Thyroid gland (tissue), 4 donors: ENCODE measurements at regions not wholly inside any gene's neighbourhood (a gene's known extent, or its start where the extent isn't known, plus 50 kb on each side); places are given as distances from the start of the nearest gene placed in this dataset.

ENCODE experiments used
- DNase-seq, 2 donors: peaks; one replicate each; pipeline ENCODE4 v3.0.0-alpha.2; 2019
- H3K27ac ChIP-seq, 3 donors: fragments of 200-600 bp; sonication (generic); 1 replicate in 2 of 3; 2 replicates in 1 of 3; pipeline ENCODE4 v1.5.1; 2016 to 2019; ENCODE audit warnings: mild to moderate bottlenecking in 1 of 3, moderate library complexity in 1 of 3
- H3K27me3 ChIP-seq: fragments of 200-600 bp; sonication (generic); one replicate; pipeline ENCODE4 v1.5.1; 2019
- H3K36me3 ChIP-seq, 2 donors: fragments of 200-600 bp; sonication (generic); one replicate each; pipeline ENCODE4 v1.5.1; 2016 to 2019
- H3K4me1 ChIP-seq, 2 donors: fragments of 200-600 bp; sonication (generic); one replicate each; pipeline ENCODE4 v1.5.1; 2017 to 2019
- H3K4me3 ChIP-seq, 3 donors: fragments of 200-600 bp; sonication (generic); replicated peaks in 1 of 3; 1 replicate in 2 of 3; 2 replicates in 1 of 3; pipeline ENCODE4 v1.5.1; 2016; ENCODE audit warnings: mild to moderate bottlenecking in 1 of 3
- H3K9me3 ChIP-seq: fragments of 200-600 bp; sonication (generic); one replicate; pipeline ENCODE4 v1.5.1; 2017
- CTCF ChIP-seq, 6 experiments: fragments of 200-600 bp in 3 of 6; fragments of 450-650 bp in 3 of 6; sonication (generic) in 3 of 6; IDR thresholded peaks; one replicate each; pipeline ENCODE4 v1.5.1; 2016 to 2019; ENCODE audit warnings: antibody characterized with exemption in 6 of 6, mild to moderate bottlenecking in 2 of 6, inconsistent platforms in 1 of 6, moderate library complexity in 1 of 6
- POLR2A ChIP-seq, 2 donors: fragments of 450-650 bp; IDR thresholded peaks; one replicate each; pipeline ENCODE4 v1.6.1; 2017; ENCODE audit warnings: antibody characterized with exemption in 2 of 2, mild to moderate bottlenecking in 2 of 2, moderate library complexity in 1 of 2
- WGBS, 2 donors: methylation state at CpG; one replicate each; pipeline ENCODE4 v1.1.5; 2017; 5-methylcytosine and 5-hydroxymethylcytosine counted together
- intact Hi-C: fragments of 100-400 bp; cut with DNase I; formaldehyde crosslinking; loops from one replicate; pipeline ENCODE4 v1.15.1; 2023

- peak; percentile 1 to 2 for DNase-seq
- H3K36me3 ChIP-seq: no peaks in the 10 kb centered on the region
- 48 to 86% methylated on average over 2 of the region's 2 CpGs for whole genome bisulfite sequencing, 2 donors
- H3K4me1 ChIP-seq: no peaks in the 10 kb centered on the region
- TF ChIP-seq CTCF (IDR thresholded peaks at IDR 0.05) (no peak), POLR2A (IDR thresholded peaks at IDR 0.05) (no peak)
- H3K27me3 ChIP-seq: no peaks in the 10 kb centered on the region
- H3K4me3 ChIP-seq: no peak overlapping the region
- intact Hi-C loops: loop anchor here (10.0 kb wide), 1 partner anchor 62 kb away; no protein-coding TSS in a partner anchor
- H3K27ac ChIP-seq: no peak overlapping the region
- H3K9me3 ChIP-seq: no peaks in the 10 kb centered on the region
Measured at GRCh38 chrX:106302304-106302703, 134.2 kb downstream of the PWWP3B start.

- intact Hi-C loops: loop anchor here (10.0 kb wide), 1 partner anchor 58 kb away; no protein-coding TSS in a partner anchor
- H3K27me3 ChIP-seq: no peaks in the 10 kb centered on the region
- no peaks in the 10 kb centered on the region for H3K9me3 ChIP-seq
- WGBS, 2 donors: 92% methylated on average over 7 of the region's 7 CpGs
- H3K4me3 ChIP-seq: no peak overlapping the region
- no peaks in the 10 kb centered on the region for H3K36me3 ChIP-seq
- no peak for DNase-seq
- no peak for TF ChIP-seq CTCF (IDR thresholded peaks at IDR 0.05)
- TF ChIP-seq POLR2A (IDR thresholded peaks at IDR 0.05): no peak
- H3K27ac ChIP-seq: no peak overlapping the region
- no peaks in the 10 kb centered on the region for H3K4me1 ChIP-seq
Measured at GRCh38 chrX:106306391-106306947, 138.4 kb downstream of the PWWP3B start.

GRCh38 chrX:106323357-106323756 is 155.3 kb downstream of the PWWP3B start:
- TF ChIP-seq POLR2A (IDR thresholded peaks at IDR 0.05) (no peak), CTCF (IDR thresholded peaks at IDR 0.05) (no peak)
- intact Hi-C loops: no loop called here
- DNase-seq: no peak

GRCh38 chrX:106331606-106332005 is 163.5 kb downstream of the PWWP3B start:
- Histone ChIP-seq H3K4me3 (no peak overlapping the region), H3K9me3 (no peaks in the 10 kb centered on the region), H3K27ac (no peak overlapping the region), H3K4me1 (no peaks in the 10 kb centered on the region), H3K27me3 (no peaks in the 10 kb centered on the region), H3K36me3 (no peaks in the 10 kb centered on the region)
- no peak for DNase-seq
- intact Hi-C loops: no loop called here
- TF ChIP-seq CTCF (IDR thresholded peaks at IDR 0.05) (no peak), POLR2A (IDR thresholded peaks at IDR 0.05) (no peak)
- WGBS, 2 donors: 75 to 81% methylated on average over 3 of the region's 3 CpGs

More at GRCh38 chrX:106323357-106323756, 155.3 kb downstream of the PWWP3B start:
- H3K9me3 ChIP-seq: no peaks in the 10 kb centered on the region
- H3K4me1 ChIP-seq: no peaks in the 10 kb centered on the region
- no peak overlapping the region for H3K27ac ChIP-seq
- H3K4me3 ChIP-seq: no peak overlapping the region
- H3K27me3 ChIP-seq: no peaks in the 10 kb centered on the region
- H3K36me3 ChIP-seq: no peaks in the 10 kb centered on the region

- intact Hi-C loops: no loop called here
- TF ChIP-seq POLR2A (IDR thresholded peaks at IDR 0.05) (no peak), CTCF (IDR thresholded peaks at IDR 0.05) (no peak)
Measured at GRCh38 chrX:106341823-106342222, 173.7 kb downstream of the PWWP3B start.

More at GRCh38 chrX:106341823-106342222, 173.7 kb downstream of the PWWP3B start:
- 64 to 66% methylated on average over 3 of the region's 3 CpGs for WGBS, 2 donors
- Histone ChIP-seq H3K4me3 (no peak overlapping the region), H3K27me3 (no peaks in the 10 kb centered on the region), H3K4me1 (no peaks in the 10 kb centered on the region), H3K36me3 (no peaks in the 10 kb centered on the region), H3K27ac (no peak overlapping the region), H3K9me3 (no peaks in the 10 kb centered on the region)
- DNase-seq: no peak
